Liver (tissue), 8 donors: ENCODE measurements at regions not wholly inside any gene's neighbourhood (a gene's known extent, or its start where the extent isn't known, plus 50 kb on each side); places are given as distances from the start of the nearest gene placed in this dataset.

Experiments
- DNase-seq: peaks from one replicate; pipeline ENCODE4 v3.0.0-alpha.2; 2017; ENCODE audit warnings: low spot score
- H3K27ac ChIP-seq, 2 donors: one replicate each; pipeline ENCODE4 v1.7.0; 2013; ENCODE audit warnings: inconsistent platforms in 2 of 2, low read length in 2 of 2, control low read depth in 1 of 2, low read depth in 1 of 2, mild to moderate bottlenecking in 1 of 2
- H3K27me3 ChIP-seq, 4 donors: one replicate each; pipeline versions ENCODE4 v1.6.1 to v1.7.0; 2013; ENCODE audit warnings: low read length in 3 of 4, inconsistent platforms in 1 of 4, mild to moderate bottlenecking in 1 of 4, moderate library complexity in 1 of 4; ENCODE audit not compliant: control insufficient read depth in 4 of 4, insufficient read depth in 4 of 4
- H3K36me3 ChIP-seq, 4 donors: one replicate each; pipeline versions ENCODE4 v1.6.1 to v1.7.0; 2013; ENCODE audit warnings: low read length in 3 of 4, mild to moderate bottlenecking in 3 of 4, low read depth in 1 of 4, moderate library complexity in 1 of 4; ENCODE audit not compliant: control insufficient read depth in 4 of 4, insufficient read depth in 3 of 4
- H3K4me1 ChIP-seq, 4 donors: one replicate each; pipeline versions ENCODE4 v1.6.1 to v1.7.0; 2013; ENCODE audit warnings: low read length in 3 of 4, mild to moderate bottlenecking in 3 of 4, moderate library complexity in 1 of 4; ENCODE audit not compliant: control insufficient read depth in 4 of 4, insufficient read depth in 4 of 4
- H3K4me3 ChIP-seq, 3 donors: one replicate each; pipeline versions ENCODE4 v1.6.1 to v1.7.0; 2013; ENCODE audit warnings: low read length in 3 of 3, control low read depth in 1 of 3, low read depth in 1 of 3, mild to moderate bottlenecking in 1 of 3
- H3K9ac ChIP-seq, 2 donors: one replicate each; pipeline ENCODE4 v1.7.0; 2013; ENCODE audit warnings: low read length in 2 of 2, mild to moderate bottlenecking in 2 of 2, moderate library complexity in 2 of 2, control low read depth in 1 of 2, low read depth in 1 of 2
- H3K9me3 ChIP-seq, 4 donors: one replicate each; pipeline versions ENCODE4 v1.6.1 to v1.7.0; 2013; ENCODE audit warnings: low read length in 3 of 4; ENCODE audit not compliant: control insufficient read depth in 4 of 4
- EGR1 ChIP-seq, 2 donors: IDR thresholded peaks; 2 replicates each; pipeline ENCODE4 v1.6.1; 2016 to 2018; ENCODE audit warnings: antibody characterized with exemption in 2 of 2, low read depth in 2 of 2
- GABPA ChIP-seq, 2 donors: IDR thresholded peaks in 1 of 2; conservative IDR thresholded peaks in 1 of 2; 2 replicates each; pipeline ENCODE4 v1.6.1; 2016; ENCODE audit warnings: antibody characterized with exemption in 2 of 2, mild to moderate bottlenecking in 1 of 2, moderate library complexity in 1 of 2
- HNF4A ChIP-seq, 2 donors: conservative IDR thresholded peaks; 2 replicates each; pipeline ENCODE4 v1.6.1; 2016; ENCODE audit warnings: antibody characterized with exemption in 2 of 2, mild to moderate bottlenecking in 2 of 2
- HNF4G ChIP-seq: IDR thresholded peaks from 2 replicates; pipeline ENCODE4 v1.6.1; 2016; ENCODE audit warnings: antibody characterized with exemption
- JUND ChIP-seq, 2 donors: IDR thresholded peaks; 2 replicates each; pipeline ENCODE4 v1.6.1; 2016; ENCODE audit warnings: antibody characterized with exemption in 2 of 2
- MAX ChIP-seq: IDR thresholded peaks from 2 replicates; pipeline ENCODE4 v1.6.1; 2016; ENCODE audit warnings: antibody characterized with exemption
- NR2F2 ChIP-seq: IDR thresholded peaks from 2 replicates; pipeline ENCODE4 v1.6.1; 2016; ENCODE audit warnings: antibody characterized with exemption
- RAD21 ChIP-seq, 2 donors: IDR thresholded peaks; 2 replicates each; pipeline ENCODE4 v1.6.1; 2016; ENCODE audit warnings: antibody characterized with exemption in 2 of 2, mild to moderate bottlenecking in 2 of 2
- RXRA ChIP-seq, 2 donors: IDR thresholded peaks; 2 replicates each; pipeline ENCODE4 v1.6.1; 2017 to 2018; ENCODE audit warnings: antibody characterized with exemption in 2 of 2, mild to moderate bottlenecking in 1 of 2
- SP1 ChIP-seq: IDR thresholded peaks from 2 replicates; pipeline ENCODE4 v1.6.1; 2018; ENCODE audit warnings: antibody characterized with exemption, mild to moderate bottlenecking
- TAF1 ChIP-seq: conservative IDR thresholded peaks from 2 replicates; pipeline ENCODE4 v1.6.1; 2016; ENCODE audit warnings: antibody characterized with exemption, mild to moderate bottlenecking
- YY1 ChIP-seq: IDR thresholded peaks from 2 replicates; pipeline ENCODE4 v1.6.1; 2016; ENCODE audit warnings: antibody characterized with exemption, mild to moderate bottlenecking
- ZBTB33 ChIP-seq: IDR thresholded peaks from 2 replicates; pipeline ENCODE4 v1.6.1; 2016; ENCODE audit warnings: antibody characterized with exemption
- WGBS: extraction: QIAGEN DNeasy Blood & Tissue Kit; methylation state at CpG from one replicate; pipeline ENCODE4 v1.1.7; 2013; 5-methylcytosine and 5-hydroxymethylcytosine counted together
- TF ChIP-seq, protein P1 (sequence below): fragments of 150-350 bp; IDR thresholded peaks from 2 replicates; pipeline ENCODE4 v1.5.1; 2017; ENCODE audit warnings: improper control_type of control experiment, low read depth, low read length; ENCODE audit not compliant: missing input control
- TF ChIP-seq, protein P2 (sequence below): IDR thresholded peaks from 2 replicates; pipeline ENCODE4 v1.6.1; 2016; ENCODE audit warnings: antibody characterized with exemption, mild to moderate bottlenecking
- TF ChIP-seq, protein P3 (sequence below): IDR thresholded peaks from 2 replicates; pipeline ENCODE4 v1.6.1; 2016; ENCODE audit warnings: antibody characterized with exemption
- donor health status: healthy.
- donor health status: healthy.
- donor health status: healthy.
- donor health status: healthy.
- donor health status: healthy.

GRCh38 chr9:14455243-14455642, 141.3 kb upstream of the NFIB start:
- no peak for DNase-seq
- Histone ChIP-seq H3K9me3 (no peaks in the 10 kb centered on the region), H3K27me3 (peaks cover 0 to 2% (median 0%) of the 10 kb centered on the region in 4 donors), H3K9ac (no peak overlapping the region), H3K4me1 (no peaks in the 10 kb centered on the region), H3K36me3 (no peaks in the 10 kb centered on the region), H3K4me3 (no peak overlapping the region), H3K27ac (no peak overlapping the region)
- TF ChIP-seq HNF4G (no peak), ZBTB33 (no peak), RXRA (IDR thresholded peaks at IDR 0.05) (peak; percentile 15 to 17), MAX (no peak)
- TF ChIP-seq, protein P1, sequence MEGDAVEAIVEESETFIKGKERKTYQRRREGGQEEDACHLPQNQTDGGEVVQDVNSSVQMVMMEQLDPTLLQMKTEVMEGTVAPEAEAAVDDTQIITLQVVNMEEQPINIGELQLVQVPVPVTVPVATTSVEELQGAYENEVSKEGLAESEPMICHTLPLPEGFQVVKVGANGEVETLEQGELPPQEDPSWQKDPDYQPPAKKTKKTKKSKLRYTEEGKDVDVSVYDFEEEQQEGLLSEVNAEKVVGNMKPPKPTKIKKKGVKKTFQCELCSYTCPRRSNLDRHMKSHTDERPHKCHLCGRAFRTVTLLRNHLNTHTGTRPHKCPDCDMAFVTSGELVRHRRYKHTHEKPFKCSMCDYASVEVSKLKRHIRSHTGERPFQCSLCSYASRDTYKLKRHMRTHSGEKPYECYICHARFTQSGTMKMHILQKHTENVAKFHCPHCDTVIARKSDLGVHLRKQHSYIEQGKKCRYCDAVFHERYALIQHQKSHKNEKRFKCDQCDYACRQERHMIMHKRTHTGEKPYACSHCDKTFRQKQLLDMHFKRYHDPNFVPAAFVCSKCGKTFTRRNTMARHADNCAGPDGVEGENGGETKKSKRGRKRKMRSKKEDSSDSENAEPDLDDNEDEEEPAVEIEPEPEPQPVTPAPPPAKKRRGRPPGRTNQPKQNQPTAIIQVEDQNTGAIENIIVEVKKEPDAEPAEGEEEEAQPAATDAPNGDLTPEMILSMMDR = no peak
- WGBS = 72% methylated on average over 2 of the region's 2 CpGs

DNA sequence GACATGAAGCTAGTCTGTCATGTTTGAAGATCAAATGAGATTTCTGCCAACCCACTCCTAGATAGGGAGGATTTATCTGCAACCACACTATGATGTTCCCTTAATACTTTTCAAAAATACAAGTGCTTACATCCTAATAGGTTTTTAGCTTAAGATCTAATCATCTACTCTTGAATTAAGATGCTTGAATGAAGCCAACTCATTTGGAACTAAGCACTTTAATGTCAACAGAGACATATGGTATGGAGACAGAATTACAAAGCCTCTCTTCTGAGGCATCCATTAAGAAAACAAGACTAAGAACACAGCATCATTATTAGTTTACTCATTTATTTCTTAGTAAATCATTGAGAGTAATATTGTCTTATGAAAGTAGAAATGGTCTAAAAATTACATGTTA, 139.3 kb upstream of the NFIB start:
- no peaks in the 10 kb centered on the region for H3K4me1 ChIP-seq
- TF ChIP-seq GABPA (IDR thresholded peaks at IDR 0.05 in 1 of 2, conservative IDR thresholded peaks at IDR 0.05 in 1 of 2) (no peak), HNF4A (conservative IDR thresholded peaks at IDR 0.05) (no peak), SP1 (no peak), EGR1 (IDR thresholded peaks at IDR 0.05; ENCODE audit: low read depth in 2 of 2) (no peak), RXRA (IDR thresholded peaks at IDR 0.05) (no peak), YY1 (no peak), TAF1 (no peak), ZBTB33 (no peak), MAX (no peak), RAD21 (IDR thresholded peaks at IDR 0.05) (no peak), NR2F2 (no peak), JUND (IDR thresholded peaks at IDR 0.05) (no peak)
- TF ChIP-seq, protein P2, sequence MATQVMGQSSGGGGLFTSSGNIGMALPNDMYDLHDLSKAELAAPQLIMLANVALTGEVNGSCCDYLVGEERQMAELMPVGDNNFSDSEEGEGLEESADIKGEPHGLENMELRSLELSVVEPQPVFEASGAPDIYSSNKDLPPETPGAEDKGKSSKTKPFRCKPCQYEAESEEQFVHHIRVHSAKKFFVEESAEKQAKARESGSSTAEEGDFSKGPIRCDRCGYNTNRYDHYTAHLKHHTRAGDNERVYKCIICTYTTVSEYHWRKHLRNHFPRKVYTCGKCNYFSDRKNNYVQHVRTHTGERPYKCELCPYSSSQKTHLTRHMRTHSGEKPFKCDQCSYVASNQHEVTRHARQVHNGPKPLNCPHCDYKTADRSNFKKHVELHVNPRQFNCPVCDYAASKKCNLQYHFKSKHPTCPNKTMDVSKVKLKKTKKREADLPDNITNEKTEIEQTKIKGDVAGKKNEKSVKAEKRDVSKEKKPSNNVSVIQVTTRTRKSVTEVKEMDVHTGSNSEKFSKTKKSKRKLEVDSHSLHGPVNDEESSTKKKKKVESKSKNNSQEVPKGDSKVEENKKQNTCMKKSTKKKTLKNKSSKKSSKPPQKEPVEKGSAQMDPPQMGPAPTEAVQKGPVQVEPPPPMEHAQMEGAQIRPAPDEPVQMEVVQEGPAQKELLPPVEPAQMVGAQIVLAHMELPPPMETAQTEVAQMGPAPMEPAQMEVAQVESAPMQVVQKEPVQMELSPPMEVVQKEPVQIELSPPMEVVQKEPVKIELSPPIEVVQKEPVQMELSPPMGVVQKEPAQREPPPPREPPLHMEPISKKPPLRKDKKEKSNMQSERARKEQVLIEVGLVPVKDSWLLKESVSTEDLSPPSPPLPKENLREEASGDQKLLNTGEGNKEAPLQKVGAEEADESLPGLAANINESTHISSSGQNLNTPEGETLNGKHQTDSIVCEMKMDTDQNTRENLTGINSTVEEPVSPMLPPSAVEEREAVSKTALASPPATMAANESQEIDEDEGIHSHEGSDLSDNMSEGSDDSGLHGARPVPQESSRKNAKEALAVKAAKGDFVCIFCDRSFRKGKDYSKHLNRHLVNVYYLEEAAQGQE = no peak
- TF ChIP-seq, protein P1 = no peak
- TF ChIP-seq, protein P3, sequence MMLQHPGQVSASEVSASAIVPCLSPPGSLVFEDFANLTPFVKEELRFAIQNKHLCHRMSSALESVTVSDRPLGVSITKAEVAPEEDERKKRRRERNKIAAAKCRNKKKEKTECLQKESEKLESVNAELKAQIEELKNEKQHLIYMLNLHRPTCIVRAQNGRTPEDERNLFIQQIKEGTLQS = no peak
- no peak for DNase-seq
- H3K36me3 ChIP-seq = no peaks in the 10 kb centered on the region
- H3K27ac ChIP-seq = no peak overlapping the region
- H3K4me3 ChIP-seq = no peak overlapping the region
- no peak overlapping the region for H3K9ac ChIP-seq
- H3K9me3 ChIP-seq = no peaks in the 10 kb centered on the region
- H3K27me3 ChIP-seq = peaks cover 0 to 2% (median 0%) of the 10 kb centered on the region in 4 donors
